Heart left ventricle (tissue), 13 donors: ENCODE measurements at regions not wholly inside any gene's neighbourhood (a gene's known extent, or its start where the extent isn't known, plus 50 kb on each side); places are given as distances from the start of the nearest gene placed in this dataset.

Experiments
- CTCF ChIP-seq, 12 donors: fragments of 200-600 bp; sonication (generic) in 4 of 12; IDR thresholded peaks; one replicate each; pipeline versions ENCODE4 v1.5.0 to v1.8.0; 2018 to 2022; ENCODE audit warnings: antibody characterized with exemption in 12 of 12, mild to moderate bottlenecking in 5 of 12
- POLR2A ChIP-seq, 2 donors: fragments of 450-650 bp; IDR thresholded peaks; one replicate each; pipeline ENCODE4 v1.6.1; 2017; ENCODE audit warnings: antibody characterized with exemption in 2 of 2, mild to moderate bottlenecking in 2 of 2, moderate library complexity in 2 of 2
- donor health status: ischemic (EF 13 %, LVEDD 7.1; RV severe dilation, severe dysfunction).
- donor health status: DM: no; HTN: yes; CAD: no.
- donor health status: DM: no; HTN: no; CAD: no.
- donor health status: ischemic (EF 25% LVEDD 6.9; RV normal size, moderate dysfunction).
- donor health status: ischemic (EF 25% LVEDD 5.7; RV mildly dilated, moderate dysfunction).
- donor health status: ischemic (EF 35%, LVEDD 5.7; RV mildly dilated, moderate dysfunction).
- donor health status: nonischemic (EF 11% LVEDD 7.7; RV severe dilation, severe dysfunction).
- donor health status: DM: yes; HTN: yes; CAD: no.
- donor health status: PGD.
- donor health status: ischemic (EF 29% LVEDD 5.4; RV normal size, mild dysfunction).
- donor health status: nonischemic (EF 23%, LVEDD 6.1; RV moderate dilation, normal function).

GRCh38 chr7:37531225-37531624 lies 82.6 kb upstream of the ELMO1 start:
- TF ChIP-seq POLR2A (IDR thresholded peaks at IDR 0.05) (no peak), CTCF (IDR thresholded peaks at IDR 0.05) (no peak)
